ENCODE measurements at regions not wholly inside any gene's neighbourhood (a gene's known extent, or its start where the extent isn't known, plus 50 kb on each side); places are given as distances from the start of the nearest gene placed in this dataset.

GRCh38 chr4:133910165-133910564, 291.4 kb downstream of the PABPC4L start:
- TF ChIP-seq CTCF (IDR thresholded peaks at IDR 0.05) (no peak), NR3C1 (CRISPR knock-in tag; conservative IDR thresholded peaks at IDR 0.05; ENCODE audit: low read depth) (no peak), NFE2L1 (CRISPR knock-in tag; IDR thresholded peaks at IDR 0.05) (no peak), FOXJ3 (CRISPR knock-in tag; IDR thresholded peaks at IDR 0.05; ENCODE audit: borderline replicate concordance) (no peak)
- TF ChIP-seq, protein P1, sequence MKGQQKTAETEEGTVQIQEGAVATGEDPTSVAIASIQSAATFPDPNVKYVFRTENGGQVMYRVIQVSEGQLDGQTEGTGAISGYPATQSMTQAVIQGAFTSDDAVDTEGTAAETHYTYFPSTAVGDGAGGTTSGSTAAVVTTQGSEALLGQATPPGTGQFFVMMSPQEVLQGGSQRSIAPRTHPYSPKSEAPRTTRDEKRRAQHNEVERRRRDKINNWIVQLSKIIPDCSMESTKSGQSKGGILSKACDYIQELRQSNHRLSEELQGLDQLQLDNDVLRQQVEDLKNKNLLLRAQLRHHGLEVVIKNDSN (CRISPR knock-in tag; IDR thresholded peaks at IDR 0.05) = no peak
- TF ChIP-seq, protein P2, sequence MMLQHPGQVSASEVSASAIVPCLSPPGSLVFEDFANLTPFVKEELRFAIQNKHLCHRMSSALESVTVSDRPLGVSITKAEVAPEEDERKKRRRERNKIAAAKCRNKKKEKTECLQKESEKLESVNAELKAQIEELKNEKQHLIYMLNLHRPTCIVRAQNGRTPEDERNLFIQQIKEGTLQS (CRISPR knock-in tag; conservative IDR thresholded peaks at IDR 0.05) = no peak
- TF ChIP-seq, protein P3, sequence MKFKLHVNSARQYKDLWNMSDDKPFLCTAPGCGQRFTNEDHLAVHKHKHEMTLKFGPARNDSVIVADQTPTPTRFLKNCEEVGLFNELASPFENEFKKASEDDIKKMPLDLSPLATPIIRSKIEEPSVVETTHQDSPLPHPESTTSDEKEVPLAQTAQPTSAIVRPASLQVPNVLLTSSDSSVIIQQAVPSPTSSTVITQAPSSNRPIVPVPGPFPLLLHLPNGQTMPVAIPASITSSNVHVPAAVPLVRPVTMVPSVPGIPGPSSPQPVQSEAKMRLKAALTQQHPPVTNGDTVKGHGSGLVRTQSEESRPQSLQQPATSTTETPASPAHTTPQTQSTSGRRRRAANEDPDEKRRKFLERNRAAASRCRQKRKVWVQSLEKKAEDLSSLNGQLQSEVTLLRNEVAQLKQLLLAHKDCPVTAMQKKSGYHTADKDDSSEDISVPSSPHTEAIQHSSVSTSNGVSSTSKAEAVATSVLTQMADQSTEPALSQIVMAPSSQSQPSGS (CRISPR knock-in tag; IDR thresholded peaks at IDR 0.05; ENCODE audit: borderline replicate concordance, low read depth) = no peak

Data from WTC11 (cell line).